Activated CD4-positive, alpha-beta T cell treated with anti-CD3 and anti-CD28 coated beads for 24 hours (primary cell): ENCODE measurements at regions not wholly inside any gene's neighbourhood (a gene's known extent, or its start where the extent isn't known, plus 50 kb on each side); places are given as distances from the start of the nearest gene placed in this dataset.
"Not testable (repeated sequence)": the region's sequence is repeated elsewhere in the genome, so short reads cannot be mapped to it uniquely, and the experiment has no call there.

Experiments used
- DNase-seq, 2 donors: peaks; one replicate each; pipeline ENCODE4 v3.0.0-alpha.2; 2020; ENCODE audit warnings: low read depth in 2 of 2

DNA sequence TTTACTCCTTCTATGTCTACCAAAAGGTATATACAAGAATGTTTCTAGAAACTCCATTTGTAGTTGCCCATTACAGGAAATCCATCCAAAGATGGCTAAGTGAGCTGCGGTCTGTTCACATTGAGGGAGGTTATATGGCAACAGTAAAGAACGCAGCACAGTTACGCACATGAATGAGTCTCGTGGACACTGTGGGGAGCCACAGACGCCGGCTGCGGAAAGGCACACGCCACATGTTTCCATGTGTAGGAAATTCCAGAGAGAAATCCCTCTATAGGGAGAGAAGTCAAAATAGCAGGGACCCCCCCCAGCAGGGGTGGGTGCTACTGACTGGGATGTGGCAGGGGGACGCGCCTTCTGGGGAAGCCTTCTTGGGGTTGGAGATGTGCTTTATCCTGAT is 139.0 kb upstream of the NCOR2 start:
- DNase-seq: no peak

DNA sequence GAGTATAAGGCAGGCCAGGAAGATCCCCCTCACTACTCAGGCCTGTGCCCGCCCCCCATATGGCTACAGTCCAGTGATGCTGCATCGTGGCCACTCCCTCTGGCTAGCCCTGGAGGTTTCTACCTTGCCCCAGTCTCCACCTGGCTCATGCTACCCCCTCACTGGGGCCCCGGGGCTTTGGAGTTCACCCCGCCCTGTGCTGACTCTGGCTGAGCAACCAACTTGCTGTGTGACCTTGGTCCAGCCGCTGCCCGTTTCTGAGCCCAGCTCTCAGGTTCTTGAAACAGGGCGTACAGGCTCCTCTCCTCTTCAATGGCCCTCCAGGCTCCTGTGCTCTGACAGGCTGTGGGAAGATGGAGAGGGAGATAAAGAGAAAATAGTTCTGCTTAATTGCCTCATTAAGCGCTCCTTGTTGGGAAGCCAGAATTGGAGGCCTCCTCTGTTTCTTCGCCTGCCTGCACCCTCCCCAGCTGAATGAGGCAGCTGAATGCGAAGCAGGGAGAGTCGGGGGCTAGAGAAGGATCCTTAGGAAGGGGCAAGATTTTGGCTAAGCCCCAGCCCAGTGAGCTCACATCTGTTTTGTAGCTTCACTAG is 138.2 kb upstream of the NCOR2 start:
- no peak for DNase-seq

GRCh38 chr12:124704619-124705018 is 137.2 kb upstream of the NCOR2 start:
- no peak for DNase-seq

DNA sequence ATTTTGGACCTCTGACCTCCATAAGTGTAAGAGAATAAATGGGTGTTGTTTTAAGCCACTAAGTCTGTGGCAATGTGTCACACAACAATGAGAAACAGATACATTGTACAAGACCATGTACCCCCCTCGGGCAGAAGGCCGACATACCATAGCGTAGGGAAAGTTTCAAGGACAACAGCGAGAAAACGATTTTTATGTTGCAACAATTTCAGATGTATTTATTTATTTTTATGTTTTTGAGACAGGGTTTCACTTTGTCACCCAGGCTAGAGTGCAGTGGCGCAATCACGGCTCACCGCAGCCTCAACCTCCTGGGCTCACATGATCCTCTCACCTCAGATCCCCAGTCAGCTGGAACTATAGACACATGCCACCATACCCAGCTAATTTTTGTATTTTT is 136.4 kb upstream of the NCOR2 start:
- no peak for DNase-seq

DNA sequence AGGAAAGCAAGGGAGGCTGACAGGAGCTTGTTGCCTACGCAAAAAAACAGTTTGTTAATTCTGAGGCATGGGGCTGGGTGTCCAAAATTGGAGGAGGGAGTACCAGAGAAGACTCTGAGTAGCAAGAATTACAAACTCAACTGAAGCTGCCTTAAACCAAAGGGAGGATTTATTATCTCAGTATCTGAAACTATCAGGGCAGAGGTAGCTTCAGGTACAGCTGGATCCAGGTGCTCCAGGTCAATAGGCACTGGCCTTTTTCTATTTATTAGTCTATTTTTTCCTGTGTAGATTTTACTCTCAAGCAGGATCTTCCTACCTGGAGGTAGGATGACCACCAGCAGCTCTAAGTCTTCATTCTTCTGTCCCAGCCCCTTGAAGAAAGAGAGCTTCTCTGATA is 135.3 kb upstream of the NCOR2 start:
- no peak for DNase-seq

- DNase-seq: no peak
Measured at GRCh38 chr12:124700810-124701592, 133.6 kb upstream of the NCOR2 start.

- DNase-seq: no peak
Measured at GRCh38 chr12:124699909-124700308, 132.5 kb upstream of the NCOR2 start.

GRCh38 chr12:124698998-124699305 is 131.5 kb upstream of the NCOR2 start:
- DNase-seq: no peak

- no peak for DNase-seq
Measured at GRCh38 chr12:124698211-124698997, 131.0 kb upstream of the NCOR2 start.

DNA sequence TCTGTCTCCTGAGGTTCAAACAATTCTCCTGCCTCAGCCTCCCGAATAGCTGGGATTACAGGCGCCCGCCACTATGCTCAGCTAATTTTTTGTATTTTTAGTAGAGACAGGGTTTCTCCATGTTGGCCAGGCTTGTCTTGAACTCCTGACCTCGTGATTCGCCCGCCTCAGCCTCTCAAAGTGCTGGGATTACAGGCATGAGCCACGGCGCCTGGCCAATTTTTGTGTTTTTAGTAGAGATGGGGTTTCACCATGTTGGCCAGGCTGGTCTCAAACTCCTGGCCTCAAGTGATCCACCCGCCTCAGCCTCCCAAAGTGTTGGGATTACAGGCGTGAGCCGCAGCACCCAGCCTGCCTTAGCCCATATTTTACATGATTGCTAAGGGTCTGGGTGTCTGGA is 130.3 kb upstream of the NCOR2 start:
- DNase-seq: not testable (repeated sequence)

- no peak for DNase-seq
Measured at GRCh38 chr12:124696693-124697476, 129.5 kb upstream of the NCOR2 start.

DNA sequence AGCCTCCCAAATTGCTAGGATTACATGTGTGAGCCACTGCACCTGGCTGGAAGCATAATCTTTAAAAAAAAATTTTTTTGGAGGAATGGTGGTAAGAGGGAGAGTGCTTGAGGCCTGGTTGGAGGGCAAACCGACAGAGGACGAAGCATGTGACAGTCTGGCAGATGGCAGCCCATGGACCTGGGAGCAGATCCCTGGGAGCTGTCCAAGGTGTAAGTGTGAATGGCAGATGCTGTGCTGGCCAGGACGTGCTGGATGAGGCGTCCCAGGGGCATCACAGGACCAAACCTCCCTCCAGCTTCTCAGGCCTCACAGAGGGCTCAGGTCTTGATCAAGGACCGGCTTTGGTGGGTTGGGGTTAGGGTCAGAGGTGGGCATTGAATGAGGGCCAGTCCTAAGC is 128.4 kb upstream of the NCOR2 start:
- no peak for DNase-seq

DNA sequence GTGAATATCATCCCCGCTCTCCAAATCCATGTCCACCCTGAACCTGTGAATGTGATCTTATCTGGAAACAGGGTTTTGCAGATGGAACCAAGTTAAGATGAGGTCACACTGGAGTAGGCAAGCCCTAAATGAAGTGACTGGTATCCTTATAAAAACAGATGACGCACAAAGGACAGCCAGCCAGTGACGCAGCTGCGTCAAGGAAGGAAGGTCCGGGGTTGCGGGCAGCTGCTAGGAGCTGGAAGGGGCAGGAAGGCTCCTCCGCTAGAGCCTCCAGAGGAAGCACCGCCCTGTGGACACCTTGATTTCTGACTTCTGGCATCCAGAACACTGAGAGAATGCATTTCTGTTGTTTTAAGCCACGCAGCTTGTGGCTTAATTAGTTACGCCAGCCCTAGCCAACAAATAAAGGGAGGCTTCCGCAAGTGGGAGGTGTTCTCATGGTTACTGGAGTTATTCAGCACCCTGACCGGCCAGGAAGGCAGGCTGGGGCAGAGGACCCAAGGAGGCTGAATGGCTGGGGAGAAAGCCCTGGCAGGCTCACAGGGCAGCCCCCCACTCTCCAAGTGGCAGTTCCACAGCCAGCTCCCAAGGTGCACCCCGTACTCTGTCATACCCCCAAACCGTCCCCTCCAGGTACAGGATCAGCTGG is 127.6 kb upstream of the NCOR2 start:
- no peak for DNase-seq

DNA sequence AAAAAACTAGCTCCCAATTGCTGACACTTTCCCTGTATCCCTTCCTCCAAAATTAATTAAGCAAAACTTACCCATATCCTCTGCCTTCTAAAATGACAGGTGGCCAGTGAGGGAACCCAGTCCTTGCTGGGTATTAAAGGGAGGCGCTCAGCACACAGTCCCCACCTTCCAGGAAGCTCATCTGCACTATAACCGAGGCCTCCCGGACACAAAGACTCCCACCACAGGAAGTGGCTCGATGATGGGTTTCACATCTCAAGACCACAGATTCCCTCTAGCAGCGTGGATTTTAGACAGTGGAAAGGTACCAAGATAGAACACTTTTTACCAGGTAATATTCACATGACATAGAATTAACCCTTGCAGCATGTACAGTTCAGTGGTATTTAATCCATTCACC is 126.8 kb upstream of the NCOR2 start:
- DNase-seq: no peak

DNA sequence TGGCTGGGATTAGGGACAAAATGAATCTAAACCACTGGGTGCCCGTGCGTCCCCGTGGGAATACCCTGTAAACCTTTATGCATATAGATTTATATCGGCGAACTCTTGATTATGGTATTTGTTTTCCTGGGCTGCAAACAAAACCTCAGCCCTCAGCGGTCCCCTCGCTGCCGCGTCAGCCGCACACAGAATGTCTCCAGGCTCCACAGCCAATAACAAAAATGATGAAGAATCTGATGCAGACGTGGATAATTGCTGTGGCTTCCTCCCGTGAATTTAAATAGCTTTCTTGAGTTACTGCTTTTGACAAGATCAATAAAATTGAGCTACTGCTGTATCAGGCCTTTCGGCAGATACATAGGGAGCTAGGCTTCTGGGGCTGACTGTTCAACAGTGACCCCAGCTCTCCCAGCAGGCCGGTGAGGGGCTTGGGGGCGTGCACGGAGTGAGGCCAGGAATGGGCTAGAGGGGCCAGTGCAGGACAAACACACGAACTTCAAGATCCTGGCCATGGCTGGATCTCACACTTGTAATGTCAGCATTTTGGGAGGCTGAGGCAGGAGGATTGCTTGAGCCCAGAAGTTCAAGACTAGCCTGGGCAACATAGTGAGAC is 125.8 kb upstream of the NCOR2 start:
- no peak for DNase-seq

DNA sequence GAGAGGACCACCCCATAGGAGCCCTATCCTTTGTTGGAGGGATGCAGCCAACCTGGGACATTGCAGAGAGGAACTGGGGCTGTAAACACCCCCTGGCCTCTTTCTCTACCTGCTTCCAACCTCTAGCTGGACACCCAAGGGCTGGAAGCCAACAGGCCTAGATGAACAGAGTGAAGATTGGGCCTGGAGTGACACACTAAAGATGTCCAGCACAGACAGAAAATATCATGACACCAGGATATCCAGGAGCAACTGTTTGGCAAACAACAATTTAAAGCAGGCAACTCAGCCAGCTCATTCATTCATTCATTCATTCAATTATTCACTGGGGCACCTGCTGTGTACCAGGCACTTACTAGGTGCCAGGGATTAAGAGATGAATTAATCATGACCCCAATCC is 125.0 kb upstream of the NCOR2 start:
- no peak for DNase-seq

DNA sequence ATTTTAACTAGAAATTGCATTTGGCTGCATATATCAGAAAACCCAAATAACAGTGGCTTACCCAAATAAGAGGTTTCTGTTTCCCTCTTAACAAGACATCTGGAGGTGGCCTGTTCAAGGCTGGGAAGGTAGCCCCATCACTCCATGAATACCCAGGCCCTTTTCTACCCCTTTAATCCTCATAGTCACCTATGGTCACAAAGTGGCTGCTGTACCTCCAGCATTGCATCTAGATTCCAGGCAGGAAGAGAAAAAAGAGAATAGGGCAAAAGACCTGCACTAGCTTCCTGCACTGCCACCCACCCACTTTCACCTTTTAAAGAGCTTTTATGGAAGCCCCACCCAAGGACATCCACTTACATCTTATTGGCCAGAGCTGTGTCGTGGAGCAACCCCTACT is 124.0 kb upstream of the NCOR2 start:
- no peak for DNase-seq

DNA sequence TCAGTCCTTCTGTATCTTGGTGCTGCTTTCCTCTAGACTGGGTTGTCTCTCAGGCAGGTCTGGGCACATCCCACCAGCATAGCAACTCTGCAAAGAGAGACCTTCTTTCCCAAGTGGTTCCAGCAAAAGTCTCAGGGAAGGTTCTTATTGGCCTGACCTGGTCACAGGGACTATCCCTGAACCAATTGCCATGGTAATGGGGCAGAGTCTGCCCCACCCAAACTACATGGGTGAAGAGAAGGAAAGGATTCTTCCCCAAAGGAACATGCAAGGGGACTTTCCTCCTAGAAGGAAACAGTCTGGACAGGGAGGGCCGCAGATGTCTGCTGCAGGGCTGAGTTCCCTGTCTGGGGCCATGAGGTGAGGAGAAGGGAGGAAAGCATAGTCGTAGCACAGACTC is 122.2 kb upstream of the NCOR2 start:
- no peak for DNase-seq

DNA sequence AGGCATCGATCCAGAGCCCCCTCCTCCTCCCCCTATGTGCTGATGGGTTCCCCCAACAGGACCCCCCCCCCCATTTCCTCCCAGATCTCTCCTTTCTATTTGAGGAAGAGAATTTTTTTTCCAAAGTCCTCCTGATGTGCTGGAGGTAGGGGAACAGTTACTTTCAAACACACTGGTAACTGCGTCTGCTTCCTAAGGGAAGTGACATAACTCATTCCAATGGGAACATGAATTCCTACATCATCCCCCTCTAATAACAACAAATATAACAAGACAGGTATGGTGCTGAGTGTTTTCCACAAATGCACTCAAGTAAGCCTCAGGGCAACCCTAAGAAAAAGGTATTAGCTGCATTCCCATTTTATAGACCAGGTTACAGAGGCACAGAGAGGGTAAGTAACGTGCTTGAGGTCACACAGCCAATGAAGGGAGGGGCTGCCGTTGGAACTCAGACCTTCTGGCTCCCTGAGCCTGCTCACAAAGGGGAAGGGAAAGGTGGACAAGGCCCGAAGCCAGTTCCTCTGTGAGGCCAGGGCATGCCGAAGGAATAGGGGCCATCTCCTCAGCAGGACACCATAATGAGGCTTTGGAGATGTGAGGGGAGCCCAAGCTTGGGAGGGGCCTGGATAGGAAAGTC is 121.1 kb upstream of the NCOR2 start:
- DNase-seq: no peak

GRCh38 chr12:124687917-124688316 is 120.5 kb upstream of the NCOR2 start:
- DNase-seq: no peak
